ENCODE measurements at regions not wholly inside any gene's neighbourhood (a gene's known extent, or its start where the extent isn't known, plus 50 kb on each side); places are given as distances from the start of the nearest gene placed in this dataset.
"Not testable (repeated sequence)": the region's sequence is repeated elsewhere in the genome, so short reads cannot be mapped to it uniquely, and the experiment has no call there.

GRCh38 chr10:28733245-28733644, 55.9 kb downstream of the BAMBI start:
- DNase-seq, result no peak

- no peak for DNase-seq
These were observed 56.3 kb downstream of the BAMBI start for GRCh38 chr10:28733647-28734046.

- no peak for DNase-seq
These were observed 57.8 kb downstream of the BAMBI start for GRCh38 chr10:28734938-28735759.

GRCh38 chr10:28737096-28737495, 59.8 kb downstream of the BAMBI start:
- no peak for DNase-seq

GRCh38 chr10:28738200-28738599, 60.9 kb downstream of the BAMBI start:
- DNase-seq, result no peak

GRCh38 chr10:28743576-28743975, 66.3 kb downstream of the BAMBI start:
- DNase-seq, result no peak

- DNase-seq, result no peak
These were observed 66.9 kb downstream of the BAMBI start for GRCh38 chr10:28744069-28744768.

GRCh38 chr10:28754930-28755718, 77.8 kb downstream of the BAMBI start:
- no peak for DNase-seq

GRCh38 chr10:28761084-28761846, 83.9 kb downstream of the BAMBI start:
- no peak for DNase-seq

- DNase-seq, result no peak
These were observed 86.3 kb downstream of the BAMBI start for GRCh38 chr10:28763471-28764170.

- DNase-seq, result no peak
These were observed 88.3 kb downstream of the BAMBI start for GRCh38 chr10:28765641-28766040.

GRCh38 chr10:28768227-28768626, 90.9 kb downstream of the BAMBI start:
- DNase-seq, result no peak

GRCh38 chr10:28769091-28769604, 91.8 kb downstream of the BAMBI start:
- DNase-seq, result no peak

GRCh38 chr10:28771580-28772090, 94.3 kb downstream of the BAMBI start:
- DNase-seq, result not testable (repeated sequence)

- DNase-seq, result no peak
These were observed 97.0 kb downstream of the BAMBI start for GRCh38 chr10:28774051-28774995.

GRCh38 chr10:28775773-28776172, 98.5 kb downstream of the BAMBI start:
- no peak for DNase-seq

- DNase-seq, result no peak
These were observed 99.2 kb downstream of the BAMBI start for GRCh38 chr10:28776519-28776918.

GRCh38 chr10:28777911-28778310, 100.6 kb downstream of the BAMBI start:
- DNase-seq, result no peak

- no peak for DNase-seq
These were observed 101.2 kb downstream of the BAMBI start for GRCh38 chr10:28778524-28778923.

- DNase-seq, result no peak
These were observed 104.0 kb downstream of the BAMBI start for GRCh38 chr10:28781296-28781695.

Data from stimulated activated naive CD4-positive, alpha-beta T cell treated with Interleukin-2 at 50 U/mL for 16 hours (primary cell).